Activated T-cell treated with anti-CD3 and anti-CD28 coated beads for 24 hours (primary cell): ENCODE measurements at regions not wholly inside any gene's neighbourhood (a gene's known extent, or its start where the extent isn't known, plus 50 kb on each side); places are given as distances from the start of the nearest gene placed in this dataset.
"Not testable (repeated sequence)": the region's sequence is repeated elsewhere in the genome, so short reads cannot be mapped to it uniquely, and the experiment has no call there.

ENCODE experiments used
- DNase-seq: peaks from one replicate; pipeline ENCODE4 v3.0.0-alpha.2; 2020; ENCODE audit warnings: low read depth

GRCh38 chr11:11220786-11221185 is 132.3 kb downstream of the CSNK2A3 start:
- no peak for DNase-seq

- DNase-seq, result no peak
Measured at GRCh38 chr11:11218629-11218986, 134.4 kb downstream of the CSNK2A3 start.

GRCh38 chr11:11217929-11218628 is 135.0 kb downstream of the CSNK2A3 start:
- no peak for DNase-seq

- DNase-seq, result no peak
Measured at GRCh38 chr11:11217289-11217928, 135.6 kb downstream of the CSNK2A3 start.

- no peak for DNase-seq
Measured at GRCh38 chr11:11215944-11216343, 137.1 kb downstream of the CSNK2A3 start.

- no peak for DNase-seq
Measured at GRCh38 chr11:11215058-11215815, 137.8 kb downstream of the CSNK2A3 start.

- no peak for DNase-seq
Measured at GRCh38 chr11:11213117-11213516, 139.9 kb downstream of the CSNK2A3 start.

- DNase-seq, result no peak
Measured at GRCh38 chr11:11211888-11212287, 141.2 kb downstream of the CSNK2A3 start.

- DNase-seq, result no peak
Measured at GRCh38 chr11:11211186-11211585, 141.9 kb downstream of the CSNK2A3 start.

- DNase-seq, result no peak
Measured at GRCh38 chr11:11210446-11210845, 142.6 kb downstream of the CSNK2A3 start.

- DNase-seq, result no peak
Measured at GRCh38 chr11:11209967-11210366, 143.1 kb downstream of the CSNK2A3 start.

- no peak for DNase-seq
Measured at GRCh38 chr11:11208994-11209393, 144.1 kb downstream of the CSNK2A3 start.

GRCh38 chr11:11207428-11207827 is 145.6 kb downstream of the CSNK2A3 start:
- no peak for DNase-seq

GRCh38 chr11:11206484-11206883 is 146.6 kb downstream of the CSNK2A3 start:
- DNase-seq, result no peak

GRCh38 chr11:11202885-11203284 is 150.2 kb downstream of the CSNK2A3 start:
- DNase-seq, result no peak

- DNase-seq, result not testable (repeated sequence)
Measured at GRCh38 chr11:11201302-11201701, 151.7 kb downstream of the CSNK2A3 start.

GRCh38 chr11:11192541-11192940 is 160.5 kb downstream of the CSNK2A3 start:
- no peak for DNase-seq

- DNase-seq, result no peak
Measured at GRCh38 chr11:11189506-11189905, 163.5 kb downstream of the CSNK2A3 start.

GRCh38 chr11:11186249-11186648 is 166.8 kb downstream of the CSNK2A3 start:
- DNase-seq, result no peak

GRCh38 chr11:11182261-11182660 is 170.8 kb downstream of the CSNK2A3 start:
- no peak for DNase-seq

- no peak for DNase-seq
Measured at GRCh38 chr11:11178671-11179638, 174.1 kb downstream of the CSNK2A3 start.
